HG02885 (cell line): ENCODE measurements at regions not wholly inside any gene's neighbourhood (a gene's known extent, or its start where the extent isn't known, plus 50 kb on each side); places are given as distances from the start of the nearest gene placed in this dataset.
"Not testable (repeated sequence)": the region's sequence is repeated elsewhere in the genome, so short reads cannot be mapped to it uniquely, and the experiment has no call there.

ENCODE experiments used
- ATAC-seq: cut with Tn5 transposase; IDR thresholded peaks from one replicate; pipeline ENCODE4 v1.9.1; 2021; ENCODE audit warnings: mild to moderate bottlenecking; ENCODE audit not compliant: unreplicated experiment, poor library complexity

DNA sequence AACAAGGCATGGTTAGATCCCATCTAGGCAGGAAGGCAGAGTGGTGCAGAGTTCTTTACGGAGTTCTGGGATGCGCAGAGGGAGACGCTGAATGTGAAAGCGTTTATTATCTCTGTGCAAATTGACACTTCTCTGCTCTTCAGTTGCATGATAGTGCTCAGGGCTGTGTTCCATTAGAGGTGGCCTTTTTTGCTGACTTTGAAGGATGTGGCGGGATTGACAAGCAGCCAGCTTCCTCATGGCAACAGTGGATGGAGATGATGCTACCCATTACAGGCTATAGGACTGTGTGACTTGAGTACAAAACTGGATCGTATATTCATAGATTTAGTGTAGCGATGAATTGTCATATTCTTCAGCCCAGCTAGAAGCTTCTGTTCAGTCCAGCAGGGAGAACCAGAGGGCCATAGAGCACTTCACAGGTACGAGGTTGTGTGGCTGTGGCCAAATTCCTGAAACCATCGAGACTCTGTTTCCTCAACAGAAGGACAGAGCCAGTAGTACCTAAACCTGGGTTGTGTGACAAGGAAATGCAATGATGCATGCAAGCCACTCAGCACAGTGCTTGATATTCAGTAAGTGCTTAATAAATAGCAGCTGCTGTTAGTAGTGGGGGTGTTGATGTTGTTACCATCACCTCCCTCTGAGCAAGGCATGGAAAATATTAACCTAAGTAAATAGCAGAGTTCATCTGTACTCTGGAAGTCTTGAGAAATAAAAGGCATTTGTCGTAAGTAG is 430.0 kb upstream of the KAZN start:
- ATAC-seq, result no peak

DNA sequence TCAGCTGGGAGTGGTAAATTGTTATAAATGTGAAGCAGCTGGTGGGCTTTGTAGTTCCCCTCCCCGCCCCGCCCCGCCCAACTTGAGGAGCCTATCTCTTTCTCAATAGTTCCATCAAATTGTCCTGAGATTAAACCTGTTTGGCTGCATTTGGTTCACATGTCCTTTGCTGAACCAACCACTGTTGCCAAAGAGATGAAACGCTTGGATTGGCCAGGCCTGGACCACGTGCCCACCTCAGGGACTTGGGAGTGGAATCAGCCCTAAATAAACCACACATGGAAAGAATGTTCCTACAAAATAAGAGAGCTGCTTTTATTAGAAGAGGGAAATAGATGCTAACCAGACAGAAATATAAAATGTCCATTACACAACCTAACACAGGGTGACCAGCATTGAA is 424.9 kb upstream of the KAZN start:
- no peak for ATAC-seq

DNA sequence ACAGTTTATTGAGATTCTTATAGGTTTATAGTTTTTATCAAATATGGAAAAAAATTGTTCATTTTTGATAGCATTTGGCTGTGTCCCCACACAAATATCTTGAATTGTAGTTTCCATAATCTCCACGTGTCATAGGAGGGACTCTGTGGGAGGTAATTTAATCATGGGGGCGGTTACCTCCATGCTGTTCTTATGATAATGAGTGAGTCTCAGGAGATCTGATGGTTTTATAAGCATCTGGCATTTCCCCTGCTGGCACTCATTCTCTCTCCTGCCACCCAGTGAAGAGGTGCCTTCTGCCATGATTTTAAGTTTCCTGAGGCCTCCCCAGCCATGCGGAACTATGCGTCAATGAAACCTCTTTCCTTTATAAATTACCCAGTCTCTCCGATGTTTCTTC is 420.6 kb upstream of the KAZN start:
- ATAC-seq, result not testable (repeated sequence)

DNA sequence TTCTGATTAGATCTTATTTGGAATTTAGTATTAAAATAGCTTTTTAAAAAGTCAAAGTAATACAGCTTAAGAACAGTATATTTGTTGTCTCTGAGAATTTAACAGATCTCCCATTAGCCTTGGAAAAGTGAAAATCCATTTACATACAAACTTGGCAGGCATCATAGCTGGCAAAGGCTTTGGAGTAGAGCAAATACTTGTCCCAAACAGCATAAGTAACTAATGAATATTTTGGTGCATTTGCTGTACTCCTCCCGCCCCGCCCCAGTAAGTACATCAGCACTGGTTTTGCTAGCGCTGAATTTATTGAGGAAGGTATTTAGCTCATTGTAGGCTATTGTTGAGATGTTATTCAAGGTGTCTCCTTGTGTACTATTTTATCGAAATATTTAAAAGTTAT is 417.7 kb upstream of the KAZN start:
- ATAC-seq, result no peak

DNA sequence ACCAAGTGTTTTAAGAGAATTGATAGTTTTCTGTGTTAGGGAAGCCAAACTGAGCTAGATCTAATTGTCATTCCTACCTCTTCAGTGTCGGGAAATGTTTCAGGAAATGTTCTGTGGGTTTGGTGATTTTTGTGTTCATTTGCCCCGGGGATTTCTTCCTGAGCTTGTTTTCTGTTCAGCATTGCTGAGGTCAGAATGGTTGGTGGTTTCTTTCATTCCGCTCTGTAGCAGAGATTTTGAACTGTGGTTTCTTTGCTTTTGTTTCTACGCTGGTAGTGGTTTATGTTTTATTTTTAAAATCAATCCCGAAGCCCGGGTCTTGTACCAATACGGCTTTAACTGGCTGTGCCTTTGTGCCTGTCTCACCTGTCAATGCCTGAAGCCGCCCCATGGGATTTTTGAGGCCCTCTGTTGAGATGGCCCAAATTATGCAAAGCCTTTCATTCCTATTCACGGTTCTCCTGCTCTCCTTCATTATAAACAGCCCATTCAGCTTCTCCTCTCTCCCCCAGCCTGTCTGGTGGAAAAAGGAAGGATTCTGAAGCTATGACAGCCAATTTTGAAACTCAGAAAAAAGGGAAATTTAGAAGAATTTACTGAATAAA is 417.2 kb upstream of the KAZN start:
- no peak for ATAC-seq

DNA sequence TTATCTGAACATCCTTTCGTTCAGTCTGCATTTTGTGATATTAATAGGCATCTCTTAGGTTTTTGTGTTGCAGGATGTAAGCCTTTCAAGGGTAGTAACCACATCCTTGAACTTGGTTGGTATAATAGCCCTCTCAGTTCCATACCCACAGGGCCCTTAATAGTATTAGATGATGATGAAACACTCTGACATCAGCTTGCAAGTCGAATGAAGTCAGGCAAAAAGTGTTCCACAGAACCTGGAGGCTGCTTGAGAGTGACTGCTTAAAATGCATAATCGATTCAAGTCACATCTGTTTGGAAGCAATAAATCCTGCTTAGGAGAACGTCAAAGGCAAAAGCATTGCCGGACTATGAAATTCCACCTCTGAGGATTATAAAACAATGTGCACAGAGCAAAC is 415.6 kb upstream of the KAZN start:
- no peak for ATAC-seq

DNA sequence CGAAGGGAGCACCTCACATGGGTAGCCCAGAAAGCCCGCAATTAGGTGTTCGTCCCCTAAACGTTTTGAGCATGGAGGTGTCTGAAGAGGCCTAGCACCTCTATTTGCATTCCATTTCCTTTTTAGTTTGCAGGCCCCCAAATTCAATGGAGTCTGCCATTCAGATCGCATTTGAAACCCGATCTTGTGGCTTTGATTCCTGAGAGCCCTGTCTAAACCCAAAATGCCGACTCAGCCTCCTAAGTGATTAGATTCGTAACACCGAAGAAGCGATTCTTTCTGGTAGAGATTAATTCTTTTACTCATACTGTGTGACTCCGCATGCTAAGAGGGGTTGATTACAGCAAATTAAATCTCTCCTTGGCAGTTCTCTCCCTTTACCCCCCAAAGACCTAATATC is 415.2 kb upstream of the KAZN start:
- no peak for ATAC-seq

DNA sequence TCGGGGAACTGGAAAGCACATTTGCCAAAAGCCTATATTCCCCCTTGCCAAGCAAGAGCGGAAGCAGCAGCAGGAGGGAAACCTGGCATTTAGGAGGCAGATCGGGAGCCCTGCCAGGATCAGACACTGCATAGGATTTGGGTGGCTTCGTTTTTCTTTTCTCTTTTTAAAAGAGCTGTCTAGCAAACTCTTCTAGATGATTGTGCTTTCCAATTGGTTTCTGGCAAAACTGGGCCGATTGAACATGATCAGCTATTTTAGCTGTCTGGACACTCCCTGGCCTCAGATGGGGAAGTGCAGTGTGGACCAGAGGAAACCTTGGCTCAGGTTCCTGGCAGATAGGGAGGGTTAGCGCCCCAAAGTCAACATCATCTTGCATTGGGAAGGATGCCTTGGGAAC is 414.0 kb upstream of the KAZN start:
- ATAC-seq, result no peak

DNA sequence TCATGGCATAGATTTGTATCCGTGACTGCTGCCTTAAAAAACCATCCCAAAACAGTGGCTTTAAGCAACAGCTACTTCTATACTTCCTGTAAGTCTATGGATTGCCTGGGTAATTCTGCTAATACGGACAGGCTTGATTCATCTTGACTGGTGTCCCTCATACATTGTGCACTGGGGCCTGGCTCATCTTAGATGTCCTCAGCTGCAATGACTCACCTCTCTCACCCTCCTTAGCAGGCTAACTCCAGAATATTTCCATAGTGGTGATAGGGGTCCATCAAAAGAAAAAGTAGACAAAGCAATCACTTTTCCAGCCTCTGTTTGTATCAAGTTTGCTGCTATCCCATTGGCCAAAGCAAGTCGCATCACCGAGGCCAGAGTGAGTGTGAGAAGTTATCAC is 409.1 kb upstream of the KAZN start:
- ATAC-seq, result no peak

DNA sequence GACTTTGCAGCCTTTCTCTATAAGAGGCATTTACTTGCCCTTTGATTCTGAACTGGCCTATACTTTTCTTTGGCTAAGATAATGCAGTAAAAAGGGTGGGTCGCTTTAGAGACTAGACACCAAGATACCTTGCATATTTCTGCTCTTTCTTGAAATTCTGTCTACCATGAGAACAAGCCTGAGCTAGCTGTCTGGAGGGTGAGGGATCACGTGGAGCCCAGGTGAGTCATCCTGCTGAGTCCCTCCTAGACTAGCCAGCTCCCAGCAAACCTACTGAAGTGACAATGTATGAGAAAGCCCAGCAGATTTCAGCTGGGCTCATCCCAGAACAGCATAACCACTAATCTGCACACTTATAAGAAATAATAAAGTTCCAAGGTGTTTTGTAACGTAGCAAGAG is 408.0 kb upstream of the KAZN start:
- ATAC-seq, result no peak

DNA sequence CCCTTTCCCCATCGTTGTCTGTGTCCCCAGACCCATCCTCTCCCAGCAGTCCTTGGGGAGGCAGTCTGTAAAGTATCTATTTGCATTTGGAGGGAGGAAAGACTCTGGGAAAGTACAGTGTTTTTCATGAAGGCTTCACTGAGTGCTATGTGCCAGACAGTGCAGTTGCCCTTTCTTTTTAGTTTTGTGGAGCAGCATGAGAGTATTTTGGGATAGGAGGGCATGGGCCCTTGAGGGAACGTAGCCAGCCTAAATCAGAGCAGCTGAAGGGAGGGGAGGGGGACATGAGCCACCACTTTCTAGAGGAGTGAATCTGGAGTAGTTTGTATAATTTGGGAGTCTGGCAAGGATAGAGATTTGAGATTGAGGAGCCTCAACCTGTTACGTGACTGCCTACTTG is 404.0 kb upstream of the KAZN start:
- ATAC-seq, result no peak

DNA sequence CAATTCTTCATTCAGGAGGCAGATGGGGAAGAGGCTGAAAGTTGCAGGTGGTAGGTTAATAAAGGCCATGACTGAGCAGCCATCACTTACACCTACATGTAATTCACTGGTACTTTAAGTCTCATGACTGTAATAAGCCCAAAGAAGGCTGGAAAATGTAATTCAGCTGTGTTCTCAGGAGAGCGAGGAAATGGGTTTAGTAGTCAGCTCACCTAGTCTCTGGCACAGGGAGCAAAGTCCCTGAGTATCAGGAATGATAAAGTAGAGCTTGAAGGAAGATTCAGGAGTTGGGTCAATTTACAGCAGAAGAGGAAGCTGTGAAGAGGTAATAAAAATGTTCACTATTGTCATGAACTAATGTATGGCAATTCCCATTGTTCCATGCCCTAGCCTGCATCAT is 393.4 kb upstream of the KAZN start:
- no peak for ATAC-seq

DNA sequence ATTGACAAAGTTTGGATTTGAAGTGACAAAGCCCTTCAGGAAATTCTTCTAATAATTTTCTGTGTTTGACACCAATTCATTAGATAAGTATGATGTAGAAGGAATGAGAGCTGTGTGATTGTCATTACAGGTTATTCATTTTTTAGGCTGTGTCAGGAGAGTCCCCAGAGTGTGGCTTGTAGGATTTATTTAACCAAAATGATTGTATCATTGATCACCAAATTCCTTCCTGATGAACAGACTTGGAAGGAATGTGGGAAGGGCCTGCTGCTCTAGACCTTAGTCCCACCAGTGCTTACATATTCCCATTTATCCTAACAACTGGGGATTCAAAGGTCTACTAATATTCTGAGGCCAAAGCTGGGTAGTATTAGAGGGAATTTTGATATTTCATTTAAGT is 383.3 kb upstream of the KAZN start:
- ATAC-seq, result no peak

DNA sequence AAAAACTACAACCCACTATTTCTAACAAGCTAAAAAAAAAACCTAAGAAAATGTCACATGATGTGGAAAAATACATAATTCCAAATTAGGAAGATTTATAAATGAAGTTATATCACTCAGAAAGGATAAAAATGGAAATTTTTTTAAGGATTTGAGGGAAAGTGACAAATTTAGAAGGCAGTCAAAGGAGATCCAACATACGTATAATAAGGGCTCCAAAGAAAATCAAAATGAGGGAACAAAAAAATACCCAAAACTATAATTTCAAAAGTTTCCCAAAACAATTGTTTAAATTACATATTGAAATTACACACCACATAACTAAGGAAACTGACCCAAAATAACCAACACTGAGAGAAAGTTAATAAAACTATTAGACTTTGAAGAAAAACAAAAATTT is 381.1 kb upstream of the KAZN start:
- ATAC-seq, result no peak

DNA sequence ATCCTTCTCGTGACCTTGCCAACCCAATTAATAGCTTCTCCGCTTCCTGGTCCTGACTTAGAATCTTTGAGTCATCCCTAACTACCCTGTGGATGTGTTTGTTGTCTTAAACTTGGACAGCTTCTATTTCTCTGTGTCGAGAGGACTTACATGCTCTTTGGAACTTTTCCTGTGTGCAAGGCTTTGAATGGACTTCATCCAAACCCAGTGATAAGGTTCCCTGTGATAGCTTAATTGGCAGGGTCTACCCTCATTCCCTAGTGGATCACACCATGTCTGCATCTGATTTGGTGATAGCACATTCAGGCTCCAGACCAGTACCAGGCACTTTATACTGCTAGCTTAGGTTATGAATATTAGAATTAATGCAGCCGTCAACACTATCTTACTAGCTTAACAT is 378.2 kb upstream of the KAZN start:
- no peak for ATAC-seq

DNA sequence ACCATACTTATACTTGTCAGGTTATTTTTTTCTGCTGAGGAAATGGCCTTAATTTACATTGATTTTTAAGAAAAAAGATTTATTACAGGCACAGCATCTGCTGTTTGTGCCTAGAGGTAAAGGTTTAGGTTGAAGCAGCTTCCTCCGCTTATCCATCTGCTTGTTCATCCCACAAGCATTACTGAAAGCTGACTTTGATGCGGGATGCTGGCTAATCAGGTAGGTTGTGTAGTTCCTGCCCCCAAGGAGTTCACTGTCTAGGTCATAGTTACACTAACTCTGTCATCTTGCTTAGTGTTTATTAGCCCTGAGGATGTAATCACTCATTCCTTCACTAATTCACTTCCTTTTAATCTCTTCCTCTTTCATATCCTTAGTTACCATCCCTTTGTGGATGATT is 377.7 kb upstream of the KAZN start:
- no peak for ATAC-seq

DNA sequence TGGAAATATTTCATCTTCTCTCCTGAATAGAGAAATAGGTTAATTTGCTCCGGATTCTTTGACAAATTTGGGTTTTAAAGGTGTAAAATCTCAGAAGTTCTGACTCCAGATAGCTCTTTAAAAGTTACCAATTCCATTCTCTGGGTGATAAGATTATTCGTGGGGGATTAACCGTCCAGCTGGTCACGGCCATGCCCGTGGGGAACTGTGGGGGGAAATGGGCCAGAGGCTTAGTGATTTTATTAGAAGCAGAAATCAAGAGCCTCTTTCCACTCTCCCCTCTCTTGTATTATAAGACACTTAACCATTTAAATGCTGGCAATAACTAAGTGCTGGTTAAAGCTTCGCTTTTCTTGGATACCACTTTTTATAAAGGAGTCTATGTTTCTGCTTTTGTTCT is 376.4 kb upstream of the KAZN start:
- ATAC-seq, result no peak

DNA sequence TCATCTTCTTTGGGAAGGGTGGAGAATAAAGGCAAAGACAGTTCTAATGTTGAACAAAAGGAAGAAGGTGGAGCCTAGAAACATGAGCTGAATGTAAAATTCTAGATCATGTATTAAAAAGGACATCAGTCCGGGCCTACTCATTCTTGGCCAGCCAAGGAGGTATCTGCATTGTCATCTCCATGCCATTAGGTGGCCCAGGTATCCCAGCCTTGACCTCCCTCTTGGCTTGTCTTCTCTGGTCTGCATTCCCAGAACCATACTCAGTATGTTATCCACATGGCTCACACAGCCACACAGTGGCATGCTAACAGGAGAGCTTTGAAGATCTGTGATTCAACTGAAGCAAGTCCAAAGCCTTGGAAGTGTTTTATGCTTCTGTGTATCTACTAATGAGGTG is 369.8 kb upstream of the KAZN start:
- no peak for ATAC-seq

DNA sequence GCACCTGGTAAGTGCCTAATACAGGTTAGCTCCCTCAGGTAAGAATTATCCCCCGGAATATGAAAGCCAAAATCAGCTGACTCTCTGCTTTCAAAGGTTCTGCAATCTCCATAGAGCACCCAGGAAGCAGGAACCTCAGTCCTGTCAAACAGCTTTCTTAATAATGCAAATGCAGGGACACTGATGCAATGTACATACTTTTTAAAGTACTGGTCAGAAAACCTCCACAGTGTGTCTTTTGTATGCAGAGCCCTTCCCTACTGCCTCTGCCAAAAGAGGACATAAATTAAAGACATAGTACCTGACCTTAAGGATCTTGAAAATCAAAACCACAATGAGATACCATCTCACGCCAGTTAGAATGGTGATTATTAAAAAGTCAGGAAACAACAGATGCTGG is 365.0 kb upstream of the KAZN start:
- ATAC-seq, result no peak

DNA sequence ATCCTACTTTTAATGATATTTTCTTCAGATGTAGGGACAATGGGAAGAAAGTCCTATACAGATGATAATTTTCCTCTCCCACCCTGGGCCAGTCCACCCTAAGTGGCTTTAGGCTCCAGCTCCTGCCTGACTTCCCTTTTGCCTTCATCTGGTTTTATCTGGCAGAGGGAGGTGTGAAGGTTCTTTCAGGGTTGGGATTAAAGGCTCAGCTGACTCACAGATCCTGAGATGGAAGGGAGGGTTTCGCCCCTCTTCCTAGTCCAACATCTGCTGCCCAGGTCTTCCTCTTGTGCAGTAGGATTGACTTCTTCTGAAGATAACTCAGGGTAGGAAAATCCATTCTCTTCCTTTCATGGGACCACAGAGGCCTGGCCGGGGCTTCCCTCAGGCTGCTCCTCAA is 362.4 kb upstream of the KAZN start:
- ATAC-seq, result no peak

DNA sequence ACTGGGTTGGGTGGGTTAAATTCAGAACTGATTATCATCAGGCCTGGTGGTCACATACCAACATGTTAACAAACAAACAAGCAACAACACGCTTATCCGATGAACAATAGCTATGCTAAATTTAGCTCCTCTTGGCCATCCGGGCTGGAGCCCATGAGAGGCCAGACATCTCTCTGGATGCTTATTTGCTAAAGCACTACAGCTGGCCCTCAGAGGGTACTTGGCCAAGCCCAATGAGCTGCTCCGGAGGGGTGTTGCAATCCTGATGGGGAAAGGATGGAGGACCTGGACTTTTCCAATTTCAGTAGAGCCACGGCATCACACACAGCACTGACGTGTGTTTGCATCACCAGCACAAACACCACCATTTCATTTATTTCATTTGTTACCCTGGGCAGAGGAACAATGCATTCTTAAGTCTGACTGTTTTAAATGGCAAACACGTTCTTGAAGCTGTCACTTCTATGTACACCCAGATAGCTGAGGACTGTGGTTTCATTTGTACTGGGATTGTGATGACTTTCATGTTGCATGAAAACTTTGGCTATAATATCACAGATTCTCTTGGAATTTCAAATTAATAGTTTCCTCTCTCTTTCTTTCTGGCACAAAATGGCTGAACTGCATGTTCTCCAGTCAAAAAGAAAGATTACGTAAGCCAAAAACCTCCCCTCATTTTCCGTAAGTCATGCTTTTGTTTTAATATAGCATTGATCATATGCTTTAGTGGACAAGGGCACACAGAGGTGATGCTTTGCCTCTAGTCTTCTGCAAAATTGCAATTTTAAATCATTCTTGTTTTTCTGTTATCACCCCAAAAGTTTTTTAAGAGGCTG is 359.8 kb upstream of the KAZN start:
- no peak for ATAC-seq

DNA sequence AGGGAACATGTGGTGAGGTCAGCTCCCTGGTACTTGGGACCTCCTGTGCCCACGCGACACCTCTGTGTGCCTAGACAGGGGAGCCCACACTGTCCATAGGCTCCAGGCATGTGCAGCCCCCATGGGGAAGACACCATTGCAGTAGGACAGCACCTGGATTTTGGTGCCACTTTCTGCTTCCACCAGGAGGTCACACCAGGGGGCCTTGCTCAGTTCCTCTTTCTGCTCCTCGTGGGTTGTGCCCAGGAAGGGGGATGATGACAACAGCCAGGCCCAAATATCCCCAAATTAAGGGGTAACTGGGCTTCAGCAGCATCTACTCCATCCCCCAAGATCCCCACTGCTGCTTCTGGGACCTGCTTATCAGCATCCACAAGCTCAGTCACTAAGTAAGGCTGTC is 358.2 kb upstream of the KAZN start:
- ATAC-seq, result no peak
